HG03139 (cell line): ENCODE measurements at regions not wholly inside any gene's neighbourhood (a gene's known extent, or its start where the extent isn't known, plus 50 kb on each side); places are given as distances from the start of the nearest gene placed in this dataset.

Source experiments
- ATAC-seq: cut with Tn5 transposase; IDR thresholded peaks from one replicate; pipeline ENCODE4 v1.9.1; 2021; ENCODE audit not compliant: unreplicated experiment

- ATAC-seq: no peak
These were observed 417.2 kb upstream of the FLRT2 start for GRCh38 chr14:85112762-85113161.

DNA sequence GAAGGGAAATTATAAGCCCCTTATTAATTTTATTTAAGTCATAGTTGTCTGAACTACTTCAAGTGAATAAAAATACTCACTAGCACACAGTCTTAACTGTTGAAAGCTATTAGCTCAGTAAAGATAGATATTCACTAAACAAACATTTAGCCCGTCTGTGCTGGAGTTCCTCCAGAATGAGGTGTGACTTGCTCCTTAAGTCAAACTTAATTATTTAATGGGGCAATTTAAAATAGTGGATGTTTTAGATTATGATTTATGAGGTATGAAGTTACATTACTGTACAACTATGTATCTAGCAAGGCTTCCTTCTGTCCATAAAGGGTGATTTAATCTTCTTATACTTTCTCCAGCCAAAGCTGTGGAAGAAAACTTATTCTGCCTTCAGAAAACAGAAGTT, 414.0 kb upstream of the FLRT2 start:
- no peak for ATAC-seq

GRCh38 chr14:85118274-85118673, 411.7 kb upstream of the FLRT2 start:
- no peak for ATAC-seq

DNA sequence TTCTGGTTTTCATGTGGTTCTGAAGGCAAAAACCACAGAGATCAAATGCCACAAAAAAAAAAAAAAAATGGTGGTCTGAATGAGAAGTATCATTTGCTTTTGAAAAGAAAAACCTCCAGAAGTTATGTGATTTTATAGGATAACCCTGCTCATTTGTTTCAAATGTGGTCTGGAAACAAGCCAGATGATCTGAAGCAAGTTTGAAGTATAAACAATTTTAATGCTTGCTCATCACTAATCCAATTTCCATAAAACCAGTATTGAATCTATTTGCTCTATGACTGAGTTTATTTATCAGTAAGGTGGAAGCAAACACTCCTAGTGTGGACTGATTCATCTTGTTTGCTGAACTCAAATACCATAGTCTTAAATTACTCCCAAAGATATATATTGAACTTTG, 407.3 kb upstream of the FLRT2 start:
- no peak for ATAC-seq

- no peak for ATAC-seq
These were observed 406.2 kb upstream of the FLRT2 start for GRCh38 chr14:85123755-85124154.

DNA sequence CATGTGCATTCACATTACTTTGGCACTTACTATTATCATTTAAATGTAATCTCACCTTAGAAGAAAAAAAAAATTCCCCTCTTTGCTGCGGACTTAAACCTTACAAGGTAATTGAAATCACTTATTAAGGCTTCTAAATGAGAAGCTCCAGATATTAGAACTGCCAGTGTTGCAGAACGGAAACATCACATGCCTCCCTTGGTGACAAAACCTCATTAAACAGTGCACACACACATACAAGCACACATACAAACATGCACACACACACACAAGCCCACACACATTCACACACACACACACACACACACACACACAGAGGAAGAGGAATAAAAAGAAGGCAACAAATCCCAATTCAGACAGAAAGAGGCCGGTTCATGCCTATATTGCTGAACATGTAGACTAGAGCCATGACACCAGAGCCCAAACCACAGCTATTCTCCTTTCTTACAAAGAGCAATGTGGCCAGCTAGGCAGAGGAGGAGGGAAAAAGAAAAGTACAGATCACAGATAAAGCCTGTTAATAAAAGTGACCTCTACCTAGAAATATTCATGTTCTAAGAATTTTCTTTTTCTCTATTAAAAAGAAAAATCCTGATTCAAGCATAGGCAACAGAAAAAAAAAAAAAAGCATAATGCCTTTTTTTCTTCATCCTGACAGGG, 405.2 kb upstream of the FLRT2 start:
- no peak for ATAC-seq

DNA sequence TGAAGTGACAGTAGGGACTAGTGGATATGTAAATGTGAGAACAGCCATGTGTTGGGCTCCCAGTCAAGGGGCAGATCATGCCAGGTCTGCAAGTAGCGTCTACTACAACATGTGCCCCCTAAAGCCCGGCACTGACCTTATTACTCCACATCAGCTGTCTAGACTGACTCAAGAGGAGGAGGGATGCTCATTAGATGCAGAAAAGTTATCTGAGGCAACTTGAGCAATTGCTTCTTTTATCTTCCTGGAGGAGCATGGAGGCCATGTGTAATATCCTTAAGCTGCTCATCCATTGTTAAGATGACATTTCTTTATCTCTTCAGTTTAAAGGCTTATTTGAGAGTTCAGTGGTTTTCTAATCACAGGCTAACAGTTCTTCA, 404.7 kb upstream of the FLRT2 start:
- no peak for ATAC-seq

DNA sequence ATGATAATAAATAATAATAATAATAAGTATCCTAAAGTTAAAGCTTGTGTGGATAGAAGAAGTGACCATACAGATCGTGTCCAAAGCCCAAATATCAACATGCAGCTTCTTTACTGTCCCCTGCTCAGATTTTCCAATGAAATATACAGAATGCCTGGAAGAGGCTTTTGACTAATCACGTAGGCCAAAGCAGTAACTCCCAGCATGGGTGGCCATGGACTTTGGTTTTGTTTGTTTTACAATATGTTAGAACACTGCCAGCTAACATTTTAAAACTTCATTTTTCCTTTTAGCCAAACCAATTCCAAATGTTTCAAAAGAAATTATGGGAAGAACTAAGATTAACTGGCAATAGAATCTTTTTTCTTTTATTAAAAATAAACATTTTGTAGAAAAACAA, 400.0 kb upstream of the FLRT2 start:
- no peak for ATAC-seq

DNA sequence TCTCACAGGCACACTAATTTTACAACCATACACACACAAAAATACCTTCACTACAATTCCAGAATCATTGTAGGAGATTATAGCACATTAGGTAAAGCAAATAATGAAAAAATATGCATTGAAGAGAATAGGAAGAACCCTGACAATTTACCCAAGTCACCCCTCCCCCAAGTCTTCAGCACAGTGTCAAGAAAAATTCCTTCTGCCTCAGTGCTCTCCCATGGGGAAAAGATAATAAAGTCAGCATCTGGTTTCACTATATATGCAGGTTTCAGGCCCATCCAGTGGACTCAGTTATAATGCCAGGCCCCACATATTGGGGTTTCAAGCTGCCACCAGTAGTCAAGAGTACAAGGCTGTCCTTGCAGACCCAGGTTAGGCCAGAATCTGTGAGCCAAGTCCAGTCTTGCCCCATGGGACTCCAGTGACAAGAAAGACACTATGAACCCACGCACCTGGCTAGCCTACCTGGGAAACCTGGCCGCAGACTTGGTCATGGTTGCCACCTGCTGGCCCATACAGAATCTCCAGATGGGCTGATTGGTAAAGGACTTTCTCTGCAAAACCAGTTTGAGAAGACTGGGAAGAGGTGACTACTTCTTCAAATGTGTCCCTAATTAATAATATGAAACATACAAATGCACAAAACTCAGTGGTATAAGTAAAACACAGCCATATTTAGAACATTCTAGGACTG, 398.6 kb upstream of the FLRT2 start:
- ATAC-seq: no peak

- ATAC-seq: no peak
These were observed 387.0 kb upstream of the FLRT2 start for GRCh38 chr14:85142982-85143381.

DNA sequence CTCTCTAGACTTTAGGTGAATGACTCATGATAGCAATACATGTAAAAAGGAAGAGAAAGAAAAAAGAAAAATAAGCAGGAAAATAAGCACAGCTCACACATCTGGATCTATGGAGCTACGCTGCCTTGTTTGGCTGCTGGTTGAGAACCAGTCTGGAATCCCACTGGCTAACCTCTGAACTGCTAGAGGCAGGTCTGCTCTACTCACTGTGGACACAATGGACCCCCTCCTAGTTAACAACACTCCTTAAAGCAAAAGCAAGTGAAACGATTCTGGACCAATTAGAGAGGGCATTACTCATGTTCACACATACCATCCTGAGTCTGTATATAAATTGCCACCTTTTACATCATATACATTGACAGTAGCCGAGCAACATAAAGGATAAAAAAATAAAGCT, 383.2 kb upstream of the FLRT2 start:
- ATAC-seq: no peak

GRCh38 chr14:85150166-85150565, 379.8 kb upstream of the FLRT2 start:
- ATAC-seq: no peak

GRCh38 chr14:85154714-85155113, 375.2 kb upstream of the FLRT2 start:
- no peak for ATAC-seq

DNA sequence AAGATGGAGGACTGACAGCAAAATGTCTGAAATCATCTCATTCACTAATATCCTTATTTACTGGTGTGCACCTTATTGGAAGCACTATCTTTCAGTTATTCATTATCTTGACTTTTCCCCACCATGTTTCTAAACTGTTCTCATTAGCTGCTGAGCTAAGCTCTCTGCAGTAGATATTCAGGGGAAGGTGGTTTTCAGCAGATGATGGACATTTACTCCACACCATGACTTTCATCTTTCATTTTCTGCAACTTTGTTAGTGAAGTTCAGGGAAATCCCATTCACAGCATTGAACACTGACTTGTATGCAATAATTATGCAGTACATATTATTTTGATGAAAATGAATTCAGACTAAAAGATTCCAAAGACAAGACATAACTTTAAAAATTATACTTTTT, 373.6 kb upstream of the FLRT2 start:
- no peak for ATAC-seq

DNA sequence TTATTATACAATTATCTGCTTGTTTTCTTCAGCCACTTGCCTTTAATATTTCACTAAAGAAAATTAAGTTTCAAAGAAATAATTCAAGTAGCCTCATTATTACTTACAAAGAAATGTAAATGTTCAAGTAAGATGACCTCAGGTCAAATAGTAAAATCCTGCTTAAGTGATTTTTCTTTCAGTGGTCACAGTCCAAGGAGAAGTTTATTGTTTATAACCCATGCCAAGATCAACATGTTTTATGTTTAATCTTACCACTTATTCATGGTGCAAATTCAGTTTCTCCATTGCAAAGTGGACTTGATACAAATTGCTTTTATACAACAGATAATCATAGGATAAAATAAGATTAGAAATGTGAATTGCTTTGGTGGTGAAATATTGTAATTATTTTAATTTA, 370.2 kb upstream of the FLRT2 start:
- ATAC-seq: no peak

DNA sequence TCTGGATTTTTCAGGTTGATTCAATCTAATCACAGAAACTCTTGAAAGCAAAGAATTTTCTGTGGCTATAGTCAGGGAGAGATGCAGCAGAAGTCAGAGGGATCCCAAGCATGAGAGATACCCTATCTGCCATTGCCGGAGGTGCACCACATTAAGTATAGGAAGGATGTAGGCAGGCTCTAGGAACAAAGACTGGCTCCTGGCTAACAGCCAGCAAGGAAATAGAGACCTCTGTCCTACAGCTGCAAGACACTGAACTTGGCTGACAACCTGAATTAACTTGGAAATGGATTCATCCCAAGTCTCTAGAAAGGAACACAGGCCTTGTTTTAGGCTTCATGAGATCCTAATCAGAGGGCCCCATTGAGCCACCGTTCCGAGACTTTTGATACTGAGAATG, 364.9 kb upstream of the FLRT2 start:
- ATAC-seq: no peak

DNA sequence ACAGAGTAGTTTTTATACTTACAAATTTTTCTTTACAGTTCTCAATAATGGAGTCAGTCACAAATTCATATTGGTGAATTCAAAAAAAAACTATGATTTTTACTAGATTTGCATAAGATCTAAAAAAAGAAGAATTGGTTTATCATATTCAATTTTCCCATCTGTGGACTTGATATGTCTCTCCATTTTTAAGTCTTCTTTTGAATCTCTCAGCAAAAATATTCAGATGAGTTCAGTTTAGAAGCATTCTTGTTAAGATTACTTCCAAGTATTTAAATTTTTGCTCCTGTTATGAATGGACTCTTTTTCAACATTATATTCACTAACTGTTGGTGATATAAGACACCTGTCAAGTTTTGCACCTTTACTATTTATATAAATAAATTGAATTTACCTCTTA, 360.6 kb upstream of the FLRT2 start:
- no peak for ATAC-seq

DNA sequence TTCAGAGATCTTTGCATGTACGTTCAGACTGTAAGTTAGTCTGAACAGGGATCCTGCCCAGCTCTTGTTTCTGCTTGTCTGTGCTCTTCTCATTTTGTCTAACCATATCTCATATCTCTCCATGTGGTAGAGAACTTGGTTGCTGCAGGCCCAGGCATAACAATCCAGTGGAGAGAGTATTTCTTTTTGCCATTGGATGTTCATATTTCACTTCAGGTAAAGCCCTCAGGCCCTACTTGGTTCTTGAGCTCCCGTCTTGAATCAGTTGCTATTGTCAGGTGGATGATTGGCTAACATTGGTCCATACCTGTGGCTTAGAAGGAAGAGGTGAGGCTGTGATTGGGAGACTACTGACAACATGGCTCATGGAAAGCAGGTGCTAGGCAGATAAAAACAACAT, 357.7 kb upstream of the FLRT2 start:
- no peak for ATAC-seq

GRCh38 chr14:85172889-85173477, 357.0 kb upstream of the FLRT2 start:
- no peak for ATAC-seq

DNA sequence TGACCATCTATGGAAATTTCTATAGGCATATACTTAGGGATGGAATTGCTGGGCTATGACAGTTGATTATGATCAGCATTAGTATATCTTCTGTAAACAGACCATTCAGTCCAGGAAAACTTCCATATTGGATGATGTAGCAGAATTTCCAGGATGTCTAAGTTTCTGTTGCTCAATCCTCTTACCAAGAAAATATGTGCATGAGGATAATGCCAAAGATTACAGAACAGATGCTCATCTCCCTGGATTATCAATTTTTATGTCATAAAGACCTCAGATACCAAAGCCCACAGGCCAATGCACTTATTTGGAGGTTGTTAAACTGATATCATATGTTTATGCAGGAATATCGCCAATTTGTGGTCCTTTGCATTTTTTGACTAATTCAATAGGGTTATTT, 354.4 kb upstream of the FLRT2 start:
- no peak for ATAC-seq

DNA sequence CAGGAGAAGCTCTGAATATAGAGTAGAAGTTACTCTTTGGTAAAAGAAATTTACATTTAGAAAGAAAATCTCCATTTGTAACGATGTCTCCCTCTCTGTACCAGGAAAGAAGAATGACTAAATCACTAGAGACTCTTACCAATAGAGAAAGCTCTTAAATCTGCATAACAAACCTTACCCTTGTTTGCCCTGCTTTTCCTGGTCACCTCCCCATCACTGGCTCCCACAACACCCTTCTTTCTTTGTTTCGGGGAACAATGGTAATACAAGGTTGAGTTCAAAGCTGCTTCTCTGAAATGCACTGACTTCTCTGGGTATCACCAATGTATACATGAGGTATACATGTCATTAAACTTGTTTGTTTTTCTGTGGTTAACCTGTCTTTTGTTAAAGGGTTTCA, 351.1 kb upstream of the FLRT2 start:
- no peak for ATAC-seq

GRCh38 chr14:85180876-85181275, 349.1 kb upstream of the FLRT2 start:
- no peak for ATAC-seq

GRCh38 chr14:85182282-85182681, 347.7 kb upstream of the FLRT2 start:
- ATAC-seq: no peak
